GM21367 (cell line): ENCODE measurements at regions not wholly inside any gene's neighbourhood (a gene's known extent, or its start where the extent isn't known, plus 50 kb on each side); places are given as distances from the start of the nearest gene placed in this dataset.
"Not testable (repeated sequence)": the region's sequence is repeated elsewhere in the genome, so short reads cannot be mapped to it uniquely, and the experiment has no call there.

Experiments
- ATAC-seq: cut with Tn5 transposase; IDR thresholded peaks from one replicate; pipeline ENCODE4 v1.9.1; 2021; ENCODE audit not compliant: unreplicated experiment

DNA sequence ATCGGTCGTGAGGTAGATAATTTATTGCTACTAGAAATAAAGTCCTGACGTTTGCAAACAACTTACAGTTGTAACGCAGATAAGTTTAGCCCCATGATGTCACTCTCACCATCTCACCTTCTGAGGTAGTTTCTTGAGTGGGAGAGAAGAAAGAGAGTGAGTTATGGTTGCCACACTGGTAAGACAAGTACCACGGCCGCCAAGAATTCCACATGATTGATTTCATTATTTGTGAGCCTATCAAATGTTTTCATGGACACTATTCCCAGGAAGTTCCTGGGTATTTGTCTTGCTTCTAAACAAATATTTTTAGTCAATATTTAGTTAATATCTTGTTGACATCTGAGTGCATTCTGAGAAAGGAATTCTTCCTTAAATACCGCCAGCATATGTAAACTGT, 339.4 kb upstream of the KIAA1217 start:
- no peak for ATAC-seq

DNA sequence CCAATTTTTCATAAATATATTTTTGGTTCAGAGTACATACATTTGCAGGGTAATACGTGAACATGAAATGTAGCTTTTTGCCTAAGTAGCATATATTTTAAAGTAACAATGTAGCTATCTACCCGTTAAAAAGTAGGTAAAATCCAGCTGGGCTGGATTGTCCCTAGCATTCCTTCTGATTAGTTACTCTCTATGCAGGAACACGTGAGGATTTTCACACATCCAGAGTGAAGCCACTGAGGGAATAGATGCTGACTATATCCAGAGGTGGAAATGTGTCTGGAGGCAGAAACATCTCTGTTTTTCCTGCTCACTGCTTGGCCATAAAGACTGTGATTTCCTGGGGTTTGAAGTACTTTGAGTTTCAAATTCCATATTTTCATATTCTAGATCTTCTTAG, 338.9 kb upstream of the KIAA1217 start:
- no peak for ATAC-seq

DNA sequence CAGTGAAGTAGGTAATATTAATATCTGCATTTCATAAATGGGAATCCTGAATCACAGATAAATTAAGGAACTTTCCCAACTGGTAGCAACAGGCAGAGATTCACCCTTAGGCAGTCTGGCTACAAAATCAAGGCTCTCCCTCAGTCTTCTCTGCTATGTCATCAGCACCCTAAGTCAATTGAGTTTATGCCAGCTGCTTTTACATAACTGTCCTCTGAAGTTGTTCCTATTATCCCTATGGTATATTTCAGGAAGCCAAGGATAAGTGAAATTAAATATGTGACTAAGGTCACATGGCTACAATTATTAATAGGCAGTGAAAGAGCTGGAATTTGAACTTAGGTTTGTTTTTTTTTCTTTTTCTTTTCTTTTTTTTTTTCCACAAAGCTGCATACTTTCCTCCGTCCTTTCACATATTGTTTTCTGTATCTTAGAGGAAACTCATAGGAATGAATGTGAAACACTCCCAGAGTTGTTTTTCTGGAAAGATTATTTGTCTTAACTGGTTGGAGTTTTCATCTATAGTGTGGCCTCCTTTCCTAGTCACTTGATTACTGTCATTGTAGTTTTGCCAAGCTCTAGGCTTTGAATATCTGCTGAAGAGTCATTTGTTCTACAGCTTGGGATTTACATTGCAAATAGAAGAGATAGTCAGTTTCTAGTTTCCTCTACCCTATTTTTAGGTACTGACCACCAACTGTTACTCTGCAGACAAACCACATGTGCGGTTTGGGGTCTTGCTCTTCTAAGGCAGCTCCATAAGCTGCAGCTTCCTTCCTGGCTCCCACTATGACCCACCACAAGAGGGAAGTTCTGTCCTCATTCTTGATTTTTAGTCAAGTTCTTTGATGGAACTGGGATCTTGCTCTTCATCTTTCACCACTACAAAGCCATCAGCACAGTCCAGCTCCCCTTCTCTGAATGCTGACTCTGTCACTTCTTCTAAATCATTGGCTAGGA, 338.0 kb upstream of the KIAA1217 start:
- no peak for ATAC-seq

DNA sequence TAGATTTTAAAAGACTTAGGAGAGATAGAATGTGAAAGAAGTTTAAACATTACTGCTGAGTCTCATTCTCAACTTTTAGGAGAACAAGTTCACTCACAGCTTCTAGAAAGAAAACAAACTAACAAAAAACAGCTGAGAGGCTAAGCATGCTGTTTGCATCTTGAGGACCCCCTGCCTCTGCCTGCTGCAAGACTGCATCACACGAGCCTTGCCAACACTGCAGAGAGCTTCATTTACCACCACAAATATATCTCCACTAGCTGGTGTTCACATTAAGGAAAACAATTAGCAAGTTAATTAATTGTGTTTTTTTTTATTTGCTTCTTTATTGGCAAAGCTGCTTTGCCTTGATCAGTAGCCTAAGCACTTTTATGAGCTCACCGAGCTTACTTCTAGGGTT, 336.6 kb upstream of the KIAA1217 start:
- no peak for ATAC-seq

DNA sequence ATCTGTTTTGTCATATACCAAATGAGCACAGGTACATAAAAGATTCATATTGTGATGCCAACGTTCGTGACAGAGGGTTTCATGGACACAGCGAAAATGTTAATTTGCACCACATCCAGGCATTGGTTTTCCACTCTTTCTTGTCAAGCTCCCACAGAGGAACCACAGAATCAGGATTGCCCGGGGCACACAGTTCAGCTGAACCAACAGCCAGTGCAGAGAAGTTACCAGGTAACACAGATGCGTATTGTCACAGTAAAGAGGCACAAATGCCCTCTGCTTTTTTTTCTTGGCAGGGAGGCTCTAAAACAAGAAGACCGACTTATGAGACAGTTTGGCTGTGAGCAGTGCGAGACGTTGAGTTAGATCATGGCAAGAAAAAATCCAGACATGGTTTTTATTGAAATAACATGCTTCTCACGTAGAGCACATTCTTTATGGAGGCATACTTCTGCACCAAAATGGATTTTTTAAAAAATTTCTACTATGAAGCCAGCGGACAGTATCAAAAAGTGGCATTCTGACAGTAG, 331.1 kb upstream of the KIAA1217 start:
- ATAC-seq = no peak

DNA sequence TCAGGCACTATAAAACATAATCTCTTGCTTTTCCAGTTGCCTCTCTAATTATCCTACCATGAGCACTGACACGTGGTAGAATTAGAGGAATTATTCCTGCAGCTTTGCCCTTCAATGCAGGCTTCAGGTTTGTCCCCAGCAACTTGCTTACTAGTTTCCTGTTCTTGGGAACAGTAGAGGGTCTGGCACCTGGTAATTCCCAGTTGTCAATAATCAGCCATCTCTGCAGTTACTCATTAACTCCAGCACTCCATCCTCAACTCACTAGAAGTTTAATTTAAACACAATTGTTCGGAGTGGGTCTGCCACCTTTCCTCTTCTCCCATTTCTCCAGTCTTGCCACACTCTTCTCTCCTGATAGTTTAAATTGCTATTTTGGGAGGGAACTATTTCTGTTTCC, 324.3 kb upstream of the KIAA1217 start:
- ATAC-seq = no peak

DNA sequence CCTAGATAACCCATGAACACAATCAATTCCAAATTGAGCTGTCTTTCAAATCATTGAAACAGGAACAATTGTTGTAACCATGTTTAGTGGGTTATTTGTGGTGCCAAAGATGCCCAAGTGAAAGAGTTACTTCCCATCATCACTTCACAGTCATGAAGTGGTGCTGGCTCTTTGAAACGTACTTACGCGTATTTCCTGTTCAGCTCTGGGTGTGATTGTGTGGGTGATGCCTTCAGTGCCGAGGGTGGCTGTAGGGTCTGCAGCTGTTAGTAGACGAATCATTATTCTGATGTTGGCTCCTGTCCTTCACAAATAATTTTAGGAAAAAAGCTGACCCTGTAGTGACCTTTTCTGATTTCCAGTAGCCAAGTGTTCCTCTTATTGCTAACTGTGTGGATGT, 323.1 kb upstream of the KIAA1217 start:
- ATAC-seq = no peak

DNA sequence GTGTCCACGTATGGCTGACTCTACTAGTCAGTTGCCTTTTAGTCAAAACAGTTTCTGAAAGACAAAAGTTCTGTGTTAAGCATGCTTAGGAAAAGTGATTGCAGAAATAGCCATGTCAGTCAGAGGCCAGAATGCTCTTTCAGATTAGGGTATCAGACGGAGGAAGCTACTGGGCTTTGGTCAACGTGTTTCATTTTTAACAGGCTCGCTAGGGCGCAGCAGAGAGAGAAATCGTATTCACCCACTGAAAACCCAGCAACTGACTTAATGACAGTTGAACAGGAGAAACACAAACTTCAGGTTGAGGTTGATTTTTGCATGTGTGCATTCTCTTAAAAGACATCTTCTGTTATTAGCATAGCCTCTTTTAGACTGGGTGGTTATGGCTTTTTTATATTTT, 322.6 kb upstream of the KIAA1217 start:
- ATAC-seq = no peak

DNA sequence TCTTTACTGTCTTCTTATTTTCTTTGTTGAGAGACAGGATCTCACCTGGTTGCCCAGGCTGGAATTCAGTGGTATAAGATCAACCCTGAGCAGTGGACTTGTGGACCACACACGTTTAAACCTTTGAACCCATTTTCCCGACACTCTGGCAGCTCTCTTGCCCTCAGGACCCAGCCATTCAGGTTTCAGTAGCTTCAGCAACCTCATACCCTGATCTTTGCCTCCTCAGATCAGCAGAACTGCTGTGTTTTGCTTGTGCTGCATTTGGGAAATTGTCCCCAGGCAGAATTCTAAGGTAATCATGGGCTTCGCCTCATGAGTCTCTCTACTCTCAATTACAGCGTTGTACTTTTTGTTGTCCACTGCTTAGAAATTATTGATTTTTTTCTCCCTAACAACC, 317.6 kb upstream of the KIAA1217 start:
- ATAC-seq = no peak

DNA sequence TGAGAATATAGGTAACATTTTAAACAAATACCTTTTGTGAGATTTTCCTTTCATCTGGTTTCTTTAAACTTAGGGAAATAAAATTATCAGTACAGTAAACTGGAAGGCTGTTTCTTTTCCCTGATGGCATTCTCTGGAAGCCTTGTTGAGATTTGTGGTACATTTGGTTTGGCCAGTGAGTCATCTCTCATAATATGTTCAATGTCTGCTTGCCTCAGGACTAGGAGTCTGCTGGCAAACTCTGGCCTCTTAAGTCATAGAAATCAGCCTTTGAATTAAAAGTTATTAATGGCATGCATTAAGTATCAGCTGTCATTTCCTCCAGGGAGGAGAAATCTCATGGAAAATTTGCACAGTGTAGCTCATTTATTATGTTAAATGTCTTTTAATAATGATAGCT, 316.6 kb upstream of the KIAA1217 start:
- ATAC-seq = no peak

DNA sequence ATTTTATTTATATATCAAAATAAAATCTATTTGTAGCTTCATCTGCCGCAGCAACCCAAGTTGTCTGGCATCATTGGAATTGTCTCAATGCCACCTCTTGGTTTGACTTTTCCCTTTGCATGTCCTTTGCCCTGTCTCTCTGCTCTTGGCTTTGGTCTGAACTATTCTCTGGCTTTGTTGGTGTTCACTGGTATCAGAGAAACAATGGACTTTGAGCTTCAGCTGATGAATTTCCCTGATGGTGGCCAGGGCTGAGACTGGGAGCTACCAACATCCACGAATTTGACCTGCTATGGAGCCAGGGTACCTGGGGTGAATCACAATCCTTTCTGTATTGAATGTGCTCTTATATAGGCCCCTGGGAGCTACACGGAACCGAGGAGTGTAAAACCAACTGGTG, 311.7 kb upstream of the KIAA1217 start:
- ATAC-seq = no peak

DNA sequence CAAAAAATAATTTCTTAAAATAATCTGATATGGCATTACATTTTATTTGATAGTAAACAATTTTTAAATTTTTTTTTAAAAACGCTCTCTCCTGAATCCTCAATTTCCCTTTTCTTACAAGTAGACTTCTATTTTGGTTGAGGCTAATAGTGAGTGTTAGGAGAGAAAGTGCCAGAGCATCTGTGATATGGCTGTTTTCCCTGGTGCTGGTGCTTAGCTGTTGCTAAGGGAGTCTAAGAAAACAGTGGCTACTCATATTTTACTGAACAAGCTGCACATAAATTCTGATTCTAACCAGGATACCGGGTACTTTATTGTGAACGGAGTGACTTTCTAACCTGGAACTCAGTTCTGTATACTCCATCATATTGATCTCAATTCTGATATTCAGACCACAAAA, 311.1 kb upstream of the KIAA1217 start:
- ATAC-seq = no peak

DNA sequence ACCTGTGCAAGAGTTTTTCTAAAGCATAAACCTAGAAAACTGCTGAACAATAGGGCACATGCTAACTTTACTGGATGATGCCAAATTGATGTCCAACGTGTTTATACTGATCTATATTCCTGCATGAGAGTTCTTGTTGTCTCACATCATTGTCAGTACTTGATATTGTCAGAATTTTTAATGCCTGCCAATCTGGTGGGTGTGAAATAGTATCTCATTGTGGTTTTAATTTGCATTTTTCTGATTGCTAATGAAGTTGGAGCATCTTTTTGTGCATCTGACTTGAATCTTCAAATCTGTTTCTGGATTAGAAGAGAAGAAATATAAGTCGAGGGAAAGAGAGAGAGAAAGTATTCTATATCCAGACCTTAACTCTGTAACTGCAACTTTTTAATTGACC, 309.8 kb upstream of the KIAA1217 start:
- ATAC-seq = no peak

DNA sequence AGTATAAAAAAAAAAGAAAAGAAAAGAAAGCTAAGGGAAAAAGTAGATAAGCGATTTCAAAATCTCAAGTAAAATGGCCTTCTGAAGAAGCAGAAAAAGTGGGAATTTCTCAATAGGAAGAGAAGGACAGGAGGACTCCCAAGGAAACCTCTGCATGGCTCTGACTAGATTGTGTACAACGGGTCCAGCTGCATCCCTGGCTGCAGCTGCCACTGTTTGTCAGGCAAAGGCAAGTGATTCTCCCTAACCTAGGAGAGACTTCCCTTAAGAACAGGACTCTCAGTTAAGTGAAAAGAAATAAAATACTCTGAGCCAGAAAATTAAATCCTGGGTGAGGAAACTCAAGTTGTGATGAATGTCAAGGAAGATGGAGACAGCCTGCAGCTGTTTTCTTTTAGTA, 298.6 kb upstream of the KIAA1217 start:
- no peak for ATAC-seq

DNA sequence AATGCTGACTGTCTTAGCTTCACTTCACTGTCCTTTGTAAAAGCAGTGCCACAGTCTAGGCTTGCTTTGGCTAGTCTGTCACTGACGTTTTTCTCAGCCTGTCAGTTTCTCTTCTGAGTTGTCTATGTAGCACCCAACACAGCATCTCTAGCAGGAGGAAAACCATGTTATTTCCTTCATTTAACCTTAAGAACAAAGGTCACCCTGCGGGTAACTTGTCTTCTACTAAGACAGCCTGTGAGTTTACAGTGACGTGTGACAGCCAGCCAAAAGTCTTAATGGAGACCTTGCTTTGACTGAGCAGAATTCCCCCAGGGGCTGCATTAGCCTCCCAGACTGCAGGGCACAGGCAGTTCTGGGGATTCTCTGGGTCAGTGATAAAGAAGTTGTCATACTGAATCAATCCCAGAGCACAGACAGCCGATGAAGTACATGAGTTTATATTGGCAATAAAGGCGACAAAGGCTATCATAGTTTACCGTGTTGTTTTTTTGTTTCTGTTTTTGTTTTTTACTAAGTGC, 296.0 kb upstream of the KIAA1217 start:
- no peak for ATAC-seq

DNA sequence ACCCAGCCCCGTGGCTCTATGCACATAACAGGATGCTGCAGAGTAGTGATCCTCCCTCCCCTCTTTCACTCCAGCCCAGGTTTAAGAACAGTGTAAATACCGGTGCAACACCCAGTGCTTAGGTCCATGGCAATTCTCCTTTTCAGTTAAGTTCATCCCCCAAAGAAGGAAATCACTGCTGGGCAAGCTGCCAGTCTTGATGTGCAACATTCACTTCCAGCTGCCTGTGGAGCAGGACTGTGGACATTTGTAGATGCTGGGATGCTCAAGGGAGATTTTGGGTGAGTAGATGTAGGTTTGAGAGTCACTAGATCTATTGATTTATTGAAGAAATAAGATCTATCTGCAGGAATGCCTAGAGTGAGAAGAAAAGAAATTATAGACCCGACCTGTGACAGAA, 294.3 kb upstream of the KIAA1217 start:
- no peak for ATAC-seq

DNA sequence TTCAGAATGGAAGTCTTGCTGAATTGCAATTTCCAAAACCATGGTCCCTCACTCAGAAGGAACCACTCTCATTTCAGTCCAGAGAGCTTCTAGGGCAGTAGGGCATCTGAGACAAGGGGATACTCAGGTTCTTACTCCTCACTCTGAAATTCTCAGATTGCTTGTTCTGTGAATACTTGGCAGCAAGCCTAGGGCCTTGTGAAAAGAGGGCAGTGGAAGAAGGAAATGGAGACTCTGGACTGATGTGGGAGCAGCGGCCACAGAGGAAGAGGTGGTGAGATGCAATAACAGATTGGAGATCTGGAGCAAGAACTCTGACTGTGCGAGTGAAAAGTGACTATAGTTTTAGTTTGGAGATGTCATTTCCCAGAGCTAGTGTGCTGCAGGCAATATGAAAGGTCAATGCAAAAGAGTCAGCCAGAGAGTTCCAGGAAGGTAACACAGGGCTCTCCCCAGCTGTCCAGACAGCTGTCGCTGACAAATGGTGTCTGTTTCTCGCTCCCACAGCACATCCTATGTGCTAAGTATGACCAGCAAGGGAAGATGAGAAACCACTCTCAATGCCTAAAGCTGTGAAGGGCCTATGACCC, 291.6 kb upstream of the KIAA1217 start:
- ATAC-seq = no peak

DNA sequence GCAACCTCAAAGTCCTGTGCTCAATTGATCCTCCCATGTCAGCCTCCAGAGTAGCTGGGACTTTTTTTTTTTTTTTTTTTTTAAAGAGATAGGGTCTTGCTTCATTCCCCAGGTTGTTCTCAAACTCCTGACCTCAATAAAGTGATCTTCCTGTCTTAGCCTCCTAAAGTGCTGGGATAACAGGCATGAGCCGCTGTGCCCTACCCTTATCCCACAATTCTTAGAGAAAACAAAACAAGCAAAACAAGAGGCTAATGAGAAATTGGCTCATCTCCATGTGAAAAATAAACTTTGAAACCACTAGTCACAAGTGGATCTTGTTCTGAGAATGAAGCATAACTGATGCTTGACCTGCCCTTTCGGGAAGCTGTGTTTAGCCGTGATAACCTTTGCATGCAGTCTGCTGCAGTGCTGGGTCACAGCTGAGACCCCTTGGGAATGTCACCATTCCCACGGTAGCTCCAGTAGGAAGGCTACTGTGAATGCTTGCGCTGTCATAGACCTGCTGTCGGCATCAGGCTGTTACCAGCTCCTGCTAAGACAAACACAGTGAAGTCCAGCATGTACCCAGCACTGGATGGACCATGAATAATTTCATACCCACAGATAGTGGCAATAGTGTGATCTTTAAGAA, 290.7 kb upstream of the KIAA1217 start:
- ATAC-seq = no peak

DNA sequence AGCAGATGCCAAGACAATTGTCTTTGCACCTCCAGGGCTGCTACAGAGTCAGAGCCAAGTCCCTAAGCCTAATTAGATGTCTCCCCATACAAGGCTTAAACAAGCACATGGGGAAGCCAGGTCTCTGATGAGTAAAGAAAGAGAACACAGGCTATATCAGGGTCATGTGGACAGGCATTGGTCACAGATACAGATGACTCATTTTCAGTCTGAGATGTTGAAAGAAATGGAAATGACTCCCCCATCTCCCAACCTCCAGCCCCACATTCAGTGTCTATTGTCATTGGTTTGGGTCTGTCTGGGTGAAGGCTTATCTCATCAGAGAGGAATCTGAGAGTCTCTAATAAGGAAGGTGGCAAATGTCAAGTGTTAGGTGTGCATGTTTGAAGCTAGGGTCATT, 290.1 kb upstream of the KIAA1217 start:
- no peak for ATAC-seq

DNA sequence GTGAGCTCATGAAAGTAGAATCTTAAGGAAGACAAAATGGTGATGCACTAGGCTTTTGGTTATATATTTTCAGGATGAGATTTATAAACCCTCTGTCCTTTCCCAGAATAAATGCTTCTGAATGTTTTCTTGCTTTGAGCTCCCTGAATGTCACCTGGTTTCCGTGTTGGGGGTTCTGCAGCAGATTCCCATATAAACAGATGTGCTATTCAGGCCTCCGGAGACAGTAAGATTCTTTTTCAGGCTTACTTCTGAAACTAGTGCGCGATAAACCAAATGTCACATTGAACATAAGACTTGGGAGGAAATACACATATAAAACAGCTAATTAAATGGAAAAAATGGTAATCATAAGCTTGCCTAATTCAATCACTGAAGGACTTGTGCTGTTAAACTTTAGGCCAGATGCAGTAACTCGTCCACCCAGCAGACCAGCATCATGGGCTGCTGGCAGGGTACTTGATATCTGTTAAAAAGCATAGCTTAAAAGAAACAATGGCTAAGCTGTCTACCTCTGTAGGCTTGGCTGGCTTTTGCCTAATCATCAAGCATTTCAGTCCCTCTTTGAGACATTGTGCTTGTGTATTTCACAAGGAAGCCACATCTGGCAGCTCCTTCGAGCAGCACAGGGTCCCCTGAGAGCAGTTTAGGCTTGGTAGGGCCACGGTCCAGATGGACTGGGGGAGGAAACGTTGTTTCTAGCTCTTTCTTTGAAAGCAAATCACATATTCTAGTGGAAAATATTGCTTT, 281.2 kb upstream of the KIAA1217 start:
- ATAC-seq = no peak

DNA sequence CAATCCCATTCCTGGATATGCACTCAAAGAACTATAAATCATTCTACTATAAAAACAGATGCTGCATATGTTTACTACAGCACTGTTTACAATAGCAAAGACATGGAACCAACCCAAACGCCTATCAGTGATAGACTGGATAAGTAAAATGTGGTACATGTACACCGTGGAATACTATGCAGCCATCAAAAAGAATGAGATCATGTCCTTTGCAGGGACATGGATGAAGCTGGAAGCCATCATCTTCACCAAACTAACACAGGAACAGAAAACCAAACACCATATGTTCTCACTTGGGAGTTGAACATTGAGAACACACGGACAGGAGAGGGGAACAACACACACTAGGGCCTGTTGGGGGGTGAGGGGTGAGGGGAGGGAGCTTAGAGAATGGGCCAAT, 274.9 kb upstream of the KIAA1217 start:
- ATAC-seq = not testable (repeated sequence)
